Esophagus muscularis mucosa (tissue), 3 donors: ENCODE measurements at regions not wholly inside any gene's neighbourhood (a gene's known extent, or its start where the extent isn't known, plus 50 kb on each side); places are given as distances from the start of the nearest gene placed in this dataset.

Experiments used
- EP300 ChIP-seq: sonication (generic); formaldehyde crosslinking; IDR thresholded peaks from one replicate; pipeline ENCODE4 v1.6.1; 2017; ENCODE audit warnings: antibody characterized with exemption
- TF ChIP-seq, protein P1 (sequence below), 3 experiments: fragments of 200-600 bp in 2 of 3; fragments of 450-650 bp in 1 of 3; sonication (generic) in 2 of 3; IDR thresholded peaks; one replicate each; pipeline ENCODE4 v1.5.1; 2017 to 2019; ENCODE audit warnings: antibody characterized with exemption in 3 of 3, mild to moderate bottlenecking in 2 of 3, moderate library complexity in 1 of 3

GRCh38 chr4:77306496-77306895 is 149.5 kb downstream of the CCNG2 start:
- no peak for TF ChIP-seq EP300
- TF ChIP-seq, protein P1, sequence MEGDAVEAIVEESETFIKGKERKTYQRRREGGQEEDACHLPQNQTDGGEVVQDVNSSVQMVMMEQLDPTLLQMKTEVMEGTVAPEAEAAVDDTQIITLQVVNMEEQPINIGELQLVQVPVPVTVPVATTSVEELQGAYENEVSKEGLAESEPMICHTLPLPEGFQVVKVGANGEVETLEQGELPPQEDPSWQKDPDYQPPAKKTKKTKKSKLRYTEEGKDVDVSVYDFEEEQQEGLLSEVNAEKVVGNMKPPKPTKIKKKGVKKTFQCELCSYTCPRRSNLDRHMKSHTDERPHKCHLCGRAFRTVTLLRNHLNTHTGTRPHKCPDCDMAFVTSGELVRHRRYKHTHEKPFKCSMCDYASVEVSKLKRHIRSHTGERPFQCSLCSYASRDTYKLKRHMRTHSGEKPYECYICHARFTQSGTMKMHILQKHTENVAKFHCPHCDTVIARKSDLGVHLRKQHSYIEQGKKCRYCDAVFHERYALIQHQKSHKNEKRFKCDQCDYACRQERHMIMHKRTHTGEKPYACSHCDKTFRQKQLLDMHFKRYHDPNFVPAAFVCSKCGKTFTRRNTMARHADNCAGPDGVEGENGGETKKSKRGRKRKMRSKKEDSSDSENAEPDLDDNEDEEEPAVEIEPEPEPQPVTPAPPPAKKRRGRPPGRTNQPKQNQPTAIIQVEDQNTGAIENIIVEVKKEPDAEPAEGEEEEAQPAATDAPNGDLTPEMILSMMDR (IDR thresholded peaks at IDR 0.05): no peak
